ENCODE measurements at regions not wholly inside any gene's neighbourhood (a gene's known extent, or its start where the extent isn't known, plus 50 kb on each side); places are given as distances from the start of the nearest gene placed in this dataset.

GRCh38 chr11:88420165-88420791 lies 82.7 kb upstream of the CTSC start:
- no peak for TF ChIP-seq CSDC2 (CRISPR knock-in tag; IDR thresholded peaks at IDR 0.05)
- no peak for TF ChIP-seq ZFP3 (CRISPR knock-in tag; IDR thresholded peaks at IDR 0.05)
- no peak for TF ChIP-seq PPARA (CRISPR knock-in tag; IDR thresholded peaks at IDR 0.05; ENCODE audit: borderline replicate concordance)
- TF ChIP-seq SNAI2 (CRISPR knock-in tag; IDR thresholded peaks at IDR 0.05), result no peak
- TF ChIP-seq ZNF565 (CRISPR knock-in tag; conservative IDR thresholded peaks at IDR 0.05; ENCODE audit: low read depth), result no peak
- TF ChIP-seq ZFP30 (CRISPR knock-in tag; IDR thresholded peaks at IDR 0.05), result no peak
- TF ChIP-seq PATZ1 (CRISPR knock-in tag; IDR thresholded peaks at IDR 0.05; ENCODE audit: borderline replicate concordance), result no peak
- TF ChIP-seq POU6F1 (CRISPR knock-in tag; IDR thresholded peaks at IDR 0.05; ENCODE audit: borderline replicate concordance, low read depth), result no peak
- no peak for TF ChIP-seq ISL1 (CRISPR knock-in tag; IDR thresholded peaks at IDR 0.05)
- TF ChIP-seq RARB (CRISPR knock-in tag; IDR thresholded peaks at IDR 0.05), result no peak
- no peak for TF ChIP-seq CREB5 (CRISPR knock-in tag; IDR thresholded peaks at IDR 0.05; ENCODE audit: low read depth)
- TF ChIP-seq ARNTL (CRISPR knock-in tag; IDR thresholded peaks at IDR 0.05; ENCODE audit: borderline replicate concordance, low read depth), result no peak

Data from SK-N-SH treated with all-trans-retinoic acid at 6 μM for 48 hours (cell line).